Adrenal gland (tissue), 5 donors: ENCODE measurements at regions not wholly inside any gene's neighbourhood (a gene's known extent, or its start where the extent isn't known, plus 50 kb on each side); places are given as distances from the start of the nearest gene placed in this dataset.

Experiments
- POLR2A ChIP-seq, 2 donors: fragments of 450-650 bp; IDR thresholded peaks; one replicate each; pipeline ENCODE4 v1.6.1; 2017; ENCODE audit warnings: antibody characterized with exemption in 2 of 2, mild to moderate bottlenecking in 2 of 2, moderate library complexity in 1 of 2
- TF ChIP-seq, protein P1 (sequence below), 6 experiments: fragments of 450-650 bp in 4 of 6; fragments of 200-600 bp in 2 of 6; sonication (generic) in 1 of 6; IDR thresholded peaks; 1 replicate in 5 of 6; 2 replicates in 1 of 6; pipeline versions ENCODE4 v1.5.1 to v1.8.0; 2016 to 2021; ENCODE audit warnings: antibody characterized with exemption in 6 of 6, mild to moderate bottlenecking in 2 of 6, moderate library complexity in 1 of 6
- donor health status: DM: no; HTN: no; CAD: no.

DNA sequence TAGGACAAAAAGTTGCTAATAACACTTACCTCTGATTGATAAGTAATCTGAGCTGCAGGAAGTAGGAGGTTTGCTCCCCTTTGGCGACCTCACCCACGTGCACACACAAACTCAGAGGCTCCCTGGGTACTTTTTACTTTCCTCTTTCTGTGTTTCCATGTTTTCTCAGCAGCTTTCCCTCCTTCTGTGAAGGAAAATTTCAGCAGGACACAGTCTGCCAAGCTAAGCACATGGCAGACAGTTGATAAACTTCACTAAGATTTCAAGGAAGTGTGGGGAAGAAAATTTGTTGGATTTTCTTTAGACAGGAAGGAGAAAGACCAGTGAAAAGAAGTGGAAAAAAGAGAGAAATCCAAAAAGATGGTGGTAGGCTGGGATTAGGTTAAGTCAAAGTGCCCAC, 215.5 kb upstream of the ARG1 start:
- TF ChIP-seq, protein P1, sequence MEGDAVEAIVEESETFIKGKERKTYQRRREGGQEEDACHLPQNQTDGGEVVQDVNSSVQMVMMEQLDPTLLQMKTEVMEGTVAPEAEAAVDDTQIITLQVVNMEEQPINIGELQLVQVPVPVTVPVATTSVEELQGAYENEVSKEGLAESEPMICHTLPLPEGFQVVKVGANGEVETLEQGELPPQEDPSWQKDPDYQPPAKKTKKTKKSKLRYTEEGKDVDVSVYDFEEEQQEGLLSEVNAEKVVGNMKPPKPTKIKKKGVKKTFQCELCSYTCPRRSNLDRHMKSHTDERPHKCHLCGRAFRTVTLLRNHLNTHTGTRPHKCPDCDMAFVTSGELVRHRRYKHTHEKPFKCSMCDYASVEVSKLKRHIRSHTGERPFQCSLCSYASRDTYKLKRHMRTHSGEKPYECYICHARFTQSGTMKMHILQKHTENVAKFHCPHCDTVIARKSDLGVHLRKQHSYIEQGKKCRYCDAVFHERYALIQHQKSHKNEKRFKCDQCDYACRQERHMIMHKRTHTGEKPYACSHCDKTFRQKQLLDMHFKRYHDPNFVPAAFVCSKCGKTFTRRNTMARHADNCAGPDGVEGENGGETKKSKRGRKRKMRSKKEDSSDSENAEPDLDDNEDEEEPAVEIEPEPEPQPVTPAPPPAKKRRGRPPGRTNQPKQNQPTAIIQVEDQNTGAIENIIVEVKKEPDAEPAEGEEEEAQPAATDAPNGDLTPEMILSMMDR (IDR thresholded peaks at IDR 0.05), result no peak
- no peak for TF ChIP-seq POLR2A (IDR thresholded peaks at IDR 0.05)
